ENCODE measurements at regions not wholly inside any gene's neighbourhood (a gene's known extent, or its start where the extent isn't known, plus 50 kb on each side); places are given as distances from the start of the nearest gene placed in this dataset.

DNA sequence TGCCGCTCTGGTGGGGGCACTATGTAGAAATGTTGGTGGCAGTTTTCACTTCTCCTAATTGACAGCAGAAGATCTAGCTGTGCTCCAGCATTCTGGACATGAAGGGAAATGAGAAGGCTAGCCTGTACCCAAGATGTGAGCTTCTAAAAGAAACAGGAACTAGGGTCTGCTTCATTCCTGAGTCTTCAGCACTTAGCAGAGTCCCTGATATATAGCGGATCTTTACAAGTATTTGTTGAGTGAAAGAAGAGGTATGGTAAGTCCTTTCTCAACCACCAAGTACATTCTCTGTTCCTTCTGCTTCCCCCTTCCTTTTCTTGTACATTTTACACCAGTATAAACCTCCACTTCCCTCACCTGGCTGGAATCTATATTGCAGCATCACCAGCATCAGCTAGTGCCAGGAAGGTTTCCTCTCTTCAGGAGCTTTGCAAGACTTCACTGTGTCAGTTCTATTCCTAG lies 408.3 kb upstream of the CADM1 start:
- no peak for DNase-seq (ENCODE audit: low spot score in 2 of 2, unreplicated experiment in 2 of 2)
- TF ChIP-seq CTCF (IDR thresholded peaks at IDR 0.05; ENCODE audit: unreplicated experiment), result no peak
- Mint-ChIP-seq H3K4me1 (no peaks in the 10 kb centered on the region), H3K27ac (no peak overlapping the region), H3K36me3 (no peaks in the 10 kb centered on the region), H3K27me3 (ENCODE audit: low read depth) (peaks cover 9% of the 10 kb centered on the region), H3K9me3 (peaks cover 8% of the 10 kb centered on the region), H3K4me3 (no peak overlapping the region)

DNA sequence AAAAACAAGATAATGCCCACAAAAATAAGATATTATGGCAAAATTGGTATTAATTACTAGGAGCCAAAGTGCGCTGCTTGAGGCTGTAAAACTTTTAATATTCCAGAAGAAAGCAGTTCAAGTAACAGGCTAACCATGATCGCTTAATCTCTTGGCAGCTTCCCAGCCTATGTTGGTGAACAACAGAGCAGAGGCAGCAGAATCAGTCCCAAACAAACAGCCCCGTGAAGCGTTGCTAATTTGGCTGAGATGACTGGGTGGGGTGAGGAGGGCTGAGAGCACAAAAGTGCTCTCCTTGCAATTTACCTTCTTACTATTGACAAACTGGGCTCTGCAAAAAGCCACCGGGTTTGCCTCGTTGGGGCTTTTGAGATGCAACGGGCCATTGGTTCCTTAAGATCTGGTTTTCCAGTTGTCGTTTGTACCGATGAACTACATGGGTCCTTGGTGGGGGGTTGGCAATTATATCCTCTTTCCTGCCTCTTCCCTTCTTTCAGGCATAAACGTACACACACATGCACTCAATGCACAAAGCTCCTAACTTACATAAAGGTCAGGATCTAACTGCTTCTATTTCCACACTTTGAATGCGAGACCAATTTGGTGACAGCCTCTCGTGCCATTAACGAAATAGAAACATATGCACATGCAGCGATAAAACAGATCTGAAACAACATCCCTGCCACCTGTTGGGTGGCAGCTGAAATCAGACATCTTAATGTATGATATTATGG lies 407.6 kb upstream of the CADM1 start:
- peaks cover under 1% of the 10 kb centered on the region for H3K4me1 Mint-ChIP-seq
- H3K27me3 Mint-ChIP-seq (ENCODE audit: low read depth), result peaks cover 6% of the 10 kb centered on the region

DNA sequence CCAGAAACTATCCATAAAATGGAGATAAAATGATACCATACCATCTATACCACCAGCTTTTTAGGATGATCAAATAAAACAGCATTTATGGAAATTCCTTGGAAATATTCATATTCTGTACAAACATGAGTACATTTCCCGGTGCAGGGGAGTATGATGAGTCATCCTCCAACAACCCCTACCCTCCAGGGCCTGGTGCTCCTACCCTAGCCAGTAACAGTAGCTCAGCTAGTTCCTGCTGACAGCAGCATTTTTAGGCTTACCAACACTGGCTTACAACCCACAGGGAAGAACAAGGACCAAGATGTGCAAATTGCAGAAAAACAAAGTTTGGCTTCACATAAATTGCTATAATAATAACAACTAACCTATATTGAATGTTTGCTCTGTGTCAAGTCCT lies 406.2 kb upstream of the CADM1 start:
- TF ChIP-seq CTCF (IDR thresholded peaks at IDR 0.05; ENCODE audit: unreplicated experiment), result no peak
- no peaks in the 10 kb centered on the region for H3K36me3 Mint-ChIP-seq
- H3K27me3 Mint-ChIP-seq (ENCODE audit: low read depth), result peaks cover 6% of the 10 kb centered on the region
- H3K4me3 Mint-ChIP-seq, result no peak overlapping the region
- no peak for DNase-seq (ENCODE audit: low spot score in 2 of 2, unreplicated experiment in 2 of 2)
- peaks cover 4% of the 10 kb centered on the region for H3K4me1 Mint-ChIP-seq
- peaks cover 8% of the 10 kb centered on the region for H3K9me3 Mint-ChIP-seq
- no peak overlapping the region for H3K27ac Mint-ChIP-seq

More for the DNA sequence above, 407.6 kb upstream of the CADM1 start:
- Mint-ChIP-seq H3K36me3 (no peaks in the 10 kb centered on the region), H3K4me3 (no peak overlapping the region), H3K9me3 (peaks cover 8% of the 10 kb centered on the region), H3K27ac (no peak overlapping the region)
- TF ChIP-seq CTCF (IDR thresholded peaks at IDR 0.05; ENCODE audit: unreplicated experiment), result no peak
- DNase-seq (ENCODE audit: low spot score in 2 of 2, unreplicated experiment in 2 of 2), result no peak

GRCh38 chr11:115906171-115906570 lies 402.0 kb upstream of the CADM1 start:
- Mint-ChIP-seq H3K9me3 (peaks cover 8% of the 10 kb centered on the region), H3K27ac (no peak overlapping the region), H3K27me3 (ENCODE audit: low read depth) (peaks cover 18% of the 10 kb centered on the region), H3K4me3 (no peak overlapping the region), H3K36me3 (no peaks in the 10 kb centered on the region), H3K4me1 (peaks cover 4% of the 10 kb centered on the region)
- DNase-seq (ENCODE audit: low spot score in 2 of 2, unreplicated experiment in 2 of 2), result no peak
- no peak for TF ChIP-seq CTCF (IDR thresholded peaks at IDR 0.05; ENCODE audit: unreplicated experiment)

- no peak overlapping the region for H3K27ac Mint-ChIP-seq
- H3K4me3 Mint-ChIP-seq, result no peak overlapping the region
- H3K27me3 Mint-ChIP-seq (ENCODE audit: low read depth), result peaks cover 18% of the 10 kb centered on the region
- H3K36me3 Mint-ChIP-seq, result no peaks in the 10 kb centered on the region
- peaks cover 4% of the 10 kb centered on the region for H3K4me1 Mint-ChIP-seq
- no peak for TF ChIP-seq CTCF (IDR thresholded peaks at IDR 0.05; ENCODE audit: unreplicated experiment)
- H3K9me3 Mint-ChIP-seq, result peaks cover 8% of the 10 kb centered on the region
- no peak for DNase-seq (ENCODE audit: low spot score in 2 of 2, unreplicated experiment in 2 of 2)
Observed at GRCh38 chr11:115905341-115906000, 401.3 kb upstream of the CADM1 start.

Data from mesothelial cell of epicardium (in vitro differentiated cells).